ENCODE measurements at regions not wholly inside any gene's neighbourhood (a gene's known extent, or its start where the extent isn't known, plus 50 kb on each side); places are given as distances from the start of the nearest gene placed in this dataset.

GRCh38 chr13:63107179-63107943, 1691.7 kb upstream of the PCDH20 start:
- no peaks in the 10 kb centered on the region for H3K79me2 ChIP-seq (ENCODE audit: control insufficient read depth, insufficient read depth, low read length)
- no peak overlapping the region for H3K27ac ChIP-seq (ENCODE audit: insufficient read depth, low read depth, low read length)
- DNase-seq (ENCODE audit: low read depth, low spot score) (no peak), FAIRE-seq (no peak)
- no peaks in the 10 kb centered on the region for H3K4me1 ChIP-seq (ENCODE audit: control insufficient read depth, extremely low read depth, insufficient read depth, low read length)
- H3K4me2 ChIP-seq (ENCODE audit: insufficient read depth, low read length): no peak overlapping the region
- BruUV-seq (replicated peaks): no TSS peak
- H2AFZ ChIP-seq (ENCODE audit: low read depth, low read length): no peak overlapping the region
- H3K9me1 ChIP-seq (replicated peaks; ENCODE audit: control insufficient read depth, extremely low read depth, insufficient read depth, low read length): no peaks in the 10 kb centered on the region
- no peak for TF ChIP-seq EZH2 (IDR thresholded peaks at IDR 0.05; ENCODE audit: borderline replicate concordance, low read depth, low read length, severe bottlenecking)
- no peak for TF ChIP-seq POLR2AphosphoS5 (IDR thresholded peaks at IDR 0.05; ENCODE audit: insufficient read depth, low read depth, low read length)
- no peak for TF ChIP-seq JUN (IDR thresholded peaks at IDR 0.05; ENCODE audit: borderline replicate concordance, insufficient read depth, insufficient read length, low read depth)
- TF ChIP-seq GATA2 (IDR thresholded peaks at IDR 0.05; ENCODE audit: insufficient read depth, insufficient read length, low read depth, low read length): no peak
- TF ChIP-seq POLR2A (IDR thresholded peaks at IDR 0.05; ENCODE audit: low read depth, low read length): no peak
- no peak for TF ChIP-seq MAX (IDR thresholded peaks at IDR 0.05; ENCODE audit: insufficient read depth, insufficient read length)
- TF ChIP-seq CTCF (IDR thresholded peaks at IDR 0.05; ENCODE audit: extremely low read depth in 1 of 2, insufficient read depth in 1 of 2, low read depth in 1 of 2, low read length in 2 of 2): no peak
- TF ChIP-seq FOS (IDR thresholded peaks at IDR 0.05; ENCODE audit: borderline replicate concordance, insufficient read depth, low read length): no peak
- TF ChIP-seq MYC (IDR thresholded peaks at IDR 0.05; ENCODE audit: low read depth, low read length): no peak
- intact Hi-C loops (cut with micrococcal nuclease) (no loop called here), dilution Hi-C loops (cut with MboI; ENCODE audit: extremely low pct_ligation_motif_present, low sequenced_read_pairs) (no loop called here)
- CTCF ChIA-PET: no interaction called here
- no peaks in the 10 kb centered on the region for H3K9me3 ChIP-seq (replicated peaks; ENCODE audit: control insufficient read depth, insufficient read depth, low read length)
- H3K36me3 ChIP-seq (ENCODE audit: control insufficient read depth in 2 of 2, extremely low read depth in 1 of 2, insufficient read depth in 2 of 2, low read length in 2 of 2): no peaks in the 10 kb centered on the region
- H3K9ac ChIP-seq (replicated peaks; ENCODE audit: extremely low read depth, insufficient read depth, low read length): no peak overlapping the region
- POLR2A ChIA-PET: no interaction called here
- H3K27me3 ChIP-seq (ENCODE audit: control insufficient read depth in 2 of 2, insufficient read depth in 2 of 2, low read length in 2 of 2): no peaks in the 10 kb centered on the region
- H3K4me3 ChIP-seq (replicated peaks in 1 of 3; ENCODE audit: insufficient read depth in 1 of 3, low read depth in 1 of 3, low read length in 3 of 3): no peak overlapping the region
- no peaks in the 10 kb centered on the region for H4K20me1 ChIP-seq (replicated peaks; ENCODE audit: control insufficient read depth, extremely low read depth, insufficient read depth, low read length)

Data from endothelial cell of umbilical vein (primary cell).